Activated naive CD4-positive, alpha-beta T cell treated with Interleukin-2 at 50 U/mL for 16 hours (primary cell): ENCODE measurements at regions not wholly inside any gene's neighbourhood (a gene's known extent, or its start where the extent isn't known, plus 50 kb on each side); places are given as distances from the start of the nearest gene placed in this dataset.
"Not testable (repeated sequence)": the region's sequence is repeated elsewhere in the genome, so short reads cannot be mapped to it uniquely, and the experiment has no call there.

Source experiments
- DNase-seq: peaks from one replicate; pipeline ENCODE4 v3.0.0-alpha.2; 2020

- DNase-seq: no peak
Measured at GRCh38 chr4:13678186-13678924, 50.8 kb upstream of the BOD1L1 start.

DNA sequence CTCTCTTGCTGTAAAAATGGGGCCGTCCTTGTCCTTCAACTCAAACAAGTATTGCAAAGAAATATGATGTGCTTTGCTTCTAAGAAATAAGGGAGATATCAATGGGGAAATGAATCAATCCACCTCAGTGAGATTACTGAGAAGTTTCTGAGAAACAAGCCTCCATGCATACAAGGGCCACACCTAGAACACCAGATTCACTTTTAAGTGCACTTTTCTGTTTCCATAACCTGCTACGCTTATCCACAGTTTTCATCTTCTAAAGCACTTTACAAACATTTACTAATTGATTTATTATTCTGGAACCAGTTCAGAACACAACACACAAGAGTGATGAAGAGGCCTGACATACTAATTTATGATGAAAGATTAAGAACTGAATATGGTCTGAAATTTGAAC, 54.0 kb upstream of the BOD1L1 start:
- DNase-seq: no peak

- DNase-seq: no peak
Measured at GRCh38 chr4:13694256-13694655, 66.7 kb upstream of the BOD1L1 start.

GRCh38 chr4:13698296-13698695, 70.8 kb upstream of the BOD1L1 start:
- no peak for DNase-seq

DNA sequence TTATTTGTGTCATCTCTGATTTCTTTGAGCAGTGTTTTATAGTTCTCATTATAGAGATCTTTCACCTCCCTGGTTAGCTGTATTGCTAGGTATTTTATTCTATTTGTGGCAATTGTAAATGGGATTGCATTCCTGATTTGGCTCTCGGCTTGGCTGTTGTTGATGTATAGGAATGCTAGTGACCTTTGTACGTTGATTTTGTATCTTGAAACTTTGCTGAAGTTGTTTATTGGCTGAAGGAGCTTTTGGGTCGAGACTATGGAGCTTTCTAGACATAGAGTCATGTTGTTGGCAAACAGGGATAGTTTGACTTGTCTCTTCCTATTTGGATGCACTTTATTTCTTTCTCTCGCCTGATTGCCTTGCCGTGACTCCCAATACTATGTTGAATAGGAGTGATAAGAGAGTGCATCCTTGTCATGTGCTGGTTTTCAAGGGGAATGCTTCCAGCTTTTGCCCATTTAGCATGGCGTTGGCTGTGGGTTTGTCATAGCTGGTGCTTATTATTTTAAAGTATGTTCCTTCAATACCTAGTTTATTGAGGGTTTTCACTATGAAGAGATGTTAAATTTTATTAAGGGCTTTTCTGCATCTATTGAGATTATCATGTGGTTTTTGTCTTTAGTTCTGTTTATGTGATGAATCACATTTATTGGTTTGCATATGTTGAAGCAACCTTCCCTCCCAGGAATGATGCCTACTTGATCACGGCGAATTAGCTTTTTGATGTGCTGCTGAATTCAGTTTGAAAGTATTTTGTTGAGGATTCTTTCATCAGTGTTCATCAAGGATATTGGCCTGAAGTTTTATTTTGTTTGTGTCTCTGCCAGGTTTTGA, 72.7 kb upstream of the BOD1L1 start:
- DNase-seq: no peak

DNA sequence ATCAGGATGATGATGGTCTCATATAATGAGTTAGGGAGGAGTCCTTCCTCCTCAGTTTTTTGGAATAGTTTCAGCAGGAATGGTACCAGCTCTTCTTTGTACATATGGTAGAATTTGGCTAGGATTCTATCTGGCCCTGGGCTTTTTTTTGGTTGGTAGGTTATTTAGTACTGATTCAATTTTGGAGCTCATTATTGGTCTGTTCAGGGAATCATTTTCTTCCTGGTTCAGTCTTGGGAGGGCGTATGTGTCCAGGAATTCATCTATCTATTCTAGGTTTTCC, 73.3 kb upstream of the BOD1L1 start:
- DNase-seq: not testable (repeated sequence)

GRCh38 chr4:13701937-13702446, 74.5 kb upstream of the BOD1L1 start:
- no peak for DNase-seq

DNA sequence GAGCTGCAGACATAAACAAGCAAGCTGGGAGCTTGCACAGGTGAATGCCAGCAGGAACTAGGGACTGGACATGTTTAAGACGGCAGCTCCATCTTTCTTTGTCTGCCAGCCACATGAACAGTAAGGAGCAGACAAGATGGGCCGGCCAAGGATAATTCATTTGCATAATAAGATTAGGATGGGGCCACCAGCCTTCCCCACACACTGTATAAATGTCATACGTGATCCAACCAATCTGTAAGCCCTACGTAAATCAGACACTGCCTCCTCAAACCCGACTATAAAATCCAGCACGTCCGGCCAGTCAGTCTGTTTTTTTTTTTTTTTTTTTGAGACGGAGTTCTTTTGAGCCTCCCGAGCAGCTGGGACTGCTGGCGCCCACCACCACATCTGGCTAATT, 75.6 kb upstream of the BOD1L1 start:
- no peak for DNase-seq

GRCh38 chr4:13704035-13704434, 76.5 kb upstream of the BOD1L1 start:
- DNase-seq: no peak

DNA sequence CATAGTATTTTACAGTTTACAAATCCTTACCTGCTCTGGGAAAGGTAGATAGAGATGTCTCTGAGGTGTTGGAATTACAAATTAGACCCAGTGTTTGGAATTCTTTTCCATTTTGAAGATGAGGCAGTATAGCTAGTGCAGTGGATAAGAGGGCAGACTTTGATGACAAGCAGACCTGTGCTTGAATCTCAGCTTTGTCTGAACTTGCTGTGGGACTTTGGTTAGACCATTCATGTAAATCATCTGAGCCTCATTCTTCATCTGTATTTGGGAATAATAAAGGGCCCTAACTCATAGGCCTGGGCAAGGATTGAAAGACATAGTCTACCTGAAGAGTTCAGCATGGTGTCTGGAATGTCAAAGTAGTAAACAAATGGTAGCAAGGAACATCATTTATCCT, 77.2 kb upstream of the BOD1L1 start:
- no peak for DNase-seq

GRCh38 chr4:13705521-13706041, 78.1 kb upstream of the BOD1L1 start:
- DNase-seq: no peak

DNA sequence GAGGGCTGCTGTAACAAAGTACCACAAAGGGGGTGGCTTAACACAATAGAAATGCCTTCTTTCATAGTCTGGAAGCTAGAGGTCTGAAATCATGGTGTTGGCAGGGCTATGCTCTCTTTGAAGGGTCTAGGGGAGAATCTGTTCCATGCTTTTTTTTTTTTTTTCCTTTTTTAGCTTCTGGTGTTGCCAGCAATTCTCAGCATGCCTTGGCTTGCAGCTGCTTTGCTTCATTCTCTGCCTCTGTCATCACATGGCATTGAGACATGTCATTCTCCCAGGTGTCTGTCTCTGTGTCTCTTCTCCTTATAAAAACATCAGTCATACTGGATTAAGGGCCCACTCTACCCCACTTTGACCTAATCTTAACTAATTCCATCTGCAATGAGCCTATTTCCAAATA, 78.6 kb upstream of the BOD1L1 start:
- DNase-seq: no peak

GRCh38 chr4:13706716-13707115, 79.2 kb upstream of the BOD1L1 start:
- no peak for DNase-seq

GRCh38 chr4:13710246-13710885, 82.8 kb upstream of the BOD1L1 start:
- no peak for DNase-seq

DNA sequence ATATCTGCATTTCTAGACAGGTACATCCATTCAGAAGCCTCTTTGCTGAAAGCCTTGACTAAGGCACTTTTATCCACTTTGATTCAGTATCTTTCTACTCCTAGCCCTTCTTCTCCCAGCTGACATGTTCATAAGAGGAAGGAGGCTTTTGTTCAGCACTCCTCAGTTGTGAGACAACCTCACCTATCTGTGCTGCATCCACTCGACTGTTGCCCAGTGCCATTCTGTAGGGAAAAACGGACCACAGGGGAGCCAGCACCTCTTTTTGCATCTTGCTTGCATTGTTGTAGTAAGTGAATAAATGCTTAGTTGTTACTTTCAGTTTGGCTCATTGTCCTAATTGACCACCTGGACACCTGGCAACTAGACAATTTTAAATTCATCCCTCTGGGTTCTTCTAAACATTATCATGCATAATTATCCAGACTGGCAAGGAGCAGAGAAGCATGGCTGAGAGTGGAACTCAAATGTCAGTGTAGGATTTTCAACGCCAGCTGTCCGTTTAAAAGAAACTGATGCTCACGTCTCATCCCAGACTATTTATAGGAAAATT, 83.8 kb upstream of the BOD1L1 start:
- no peak for DNase-seq

DNA sequence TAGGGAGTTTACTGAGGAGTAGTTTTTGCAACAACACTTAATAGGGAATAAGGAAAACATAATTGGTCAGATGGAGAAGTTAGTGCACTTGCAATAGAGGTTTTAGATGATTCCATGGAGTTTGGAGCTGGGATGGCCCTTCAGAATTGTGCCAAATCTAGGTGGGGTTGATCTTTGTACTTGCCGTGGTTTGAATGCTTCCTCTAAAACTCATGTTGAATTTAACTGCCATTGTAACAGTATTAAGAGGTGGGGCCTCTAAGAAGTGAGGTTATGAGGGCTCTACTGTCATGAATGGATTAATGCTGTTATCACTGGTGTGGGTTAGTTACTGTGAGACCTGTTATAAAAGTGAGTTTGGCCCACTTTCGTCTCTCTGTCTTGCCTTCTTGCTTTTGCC, 94.4 kb upstream of the BOD1L1 start:
- DNase-seq: no peak

DNA sequence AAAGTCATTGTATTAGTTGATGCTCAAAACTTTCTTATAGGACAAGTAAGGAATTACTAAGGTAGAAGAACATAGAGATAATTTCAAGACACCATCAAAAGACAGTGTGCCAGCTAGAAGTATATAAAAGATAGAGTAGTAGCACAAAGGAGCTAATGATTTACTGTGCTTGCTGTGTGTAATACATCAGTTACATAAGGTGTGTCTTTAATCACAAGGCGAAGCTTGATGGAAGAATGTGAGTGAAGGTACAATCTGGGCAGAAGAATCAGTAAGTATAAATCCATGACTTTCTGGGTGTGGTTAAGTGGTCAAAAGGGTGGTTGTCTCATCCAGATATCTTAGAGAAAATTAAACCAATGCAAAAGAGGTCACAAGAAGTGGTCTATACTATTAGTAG, 95.1 kb upstream of the BOD1L1 start:
- no peak for DNase-seq

GRCh38 chr4:13728761-13729160, 101.2 kb upstream of the BOD1L1 start:
- DNase-seq: no peak

DNA sequence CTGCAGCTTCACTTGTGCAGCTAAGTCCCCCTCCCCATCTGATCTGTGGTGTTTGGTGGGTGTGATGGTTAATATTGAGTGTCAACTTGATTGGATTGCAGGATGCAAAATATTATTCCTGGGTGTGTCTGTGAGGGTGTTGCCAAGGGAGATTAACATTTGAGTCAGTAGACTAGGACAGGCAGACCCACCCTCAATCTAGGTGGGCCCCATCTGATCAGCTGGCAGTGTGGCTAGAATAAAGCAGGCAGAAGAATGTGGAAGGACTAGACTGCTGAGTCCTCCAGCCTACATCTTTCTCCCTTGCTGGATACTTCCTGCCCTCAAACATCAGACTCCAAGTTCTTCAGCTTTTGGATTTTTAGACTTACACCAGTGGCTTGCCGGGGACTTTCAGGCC, 103.5 kb upstream of the BOD1L1 start:
- no peak for DNase-seq

- no peak for DNase-seq
Measured at GRCh38 chr4:13733817-13734216, 106.3 kb upstream of the BOD1L1 start.

GRCh38 chr4:13750594-13750993, 123.1 kb upstream of the BOD1L1 start:
- DNase-seq: no peak

GRCh38 chr4:13761581-13761980, 134.1 kb upstream of the BOD1L1 start:
- not testable (repeated sequence) for DNase-seq

- no peak for DNase-seq
Measured at GRCh38 chr4:13762130-13762529, 134.6 kb upstream of the BOD1L1 start.
